ENCODE measurements at regions not wholly inside any gene's neighbourhood (a gene's known extent, or its start where the extent isn't known, plus 50 kb on each side); places are given as distances from the start of the nearest gene placed in this dataset.

- Mint-ChIP-seq H3K4me3 (ENCODE audit: unreplicated experiment) (no peak overlapping the region), H3K27me3 (ENCODE audit: low read depth) (no peaks in the 10 kb centered on the region), H3K36me3 (ENCODE audit: low read depth) (peaks cover 3% of the 10 kb centered on the region), H3K27ac (ENCODE audit: unreplicated experiment) (no peak overlapping the region), H3K4me1 (ENCODE audit: low read depth) (peaks cover 10% of the 10 kb centered on the region), H3K9me3 (ENCODE audit: low read depth) (peaks cover 9% of the 10 kb centered on the region)
- TF ChIP-seq CTCF (IDR thresholded peaks at IDR 0.05): no peak
- DNase-seq (ENCODE audit: low spot score): no peak
Measured at GRCh38 chr1:87933171-87933570, 604.5 kb downstream of the LMO4 start.

- no peak overlapping the region for H3K4me3 Mint-ChIP-seq (ENCODE audit: unreplicated experiment)
- peaks cover 9% of the 10 kb centered on the region for H3K9me3 Mint-ChIP-seq (ENCODE audit: low read depth)
- DNase-seq (ENCODE audit: low spot score): no peak
- no peaks in the 10 kb centered on the region for H3K27me3 Mint-ChIP-seq (ENCODE audit: low read depth)
- peaks cover 3% of the 10 kb centered on the region for H3K36me3 Mint-ChIP-seq (ENCODE audit: low read depth)
- no peak overlapping the region for H3K27ac Mint-ChIP-seq (ENCODE audit: unreplicated experiment)
- no peak for TF ChIP-seq CTCF (IDR thresholded peaks at IDR 0.05)
- H3K4me1 Mint-ChIP-seq (ENCODE audit: low read depth): no peaks in the 10 kb centered on the region
Measured at GRCh38 chr1:87935130-87935529, 606.5 kb downstream of the LMO4 start.

GRCh38 chr1:87937831-87938395, 609.2 kb downstream of the LMO4 start:
- DNase-seq (ENCODE audit: low spot score): no peak
- Mint-ChIP-seq H3K27me3 (ENCODE audit: low read depth) (no peaks in the 10 kb centered on the region), H3K36me3 (ENCODE audit: low read depth) (no peaks in the 10 kb centered on the region), H3K27ac (ENCODE audit: unreplicated experiment) (no peak overlapping the region), H3K9me3 (ENCODE audit: low read depth) (no peaks in the 10 kb centered on the region), H3K4me1 (ENCODE audit: low read depth) (no peaks in the 10 kb centered on the region), H3K4me3 (ENCODE audit: unreplicated experiment) (no peak overlapping the region)
- no peak for TF ChIP-seq CTCF (IDR thresholded peaks at IDR 0.05)

- H3K9me3 Mint-ChIP-seq (ENCODE audit: low read depth): no peaks in the 10 kb centered on the region
- no peaks in the 10 kb centered on the region for H3K36me3 Mint-ChIP-seq (ENCODE audit: low read depth)
- no peaks in the 10 kb centered on the region for H3K27me3 Mint-ChIP-seq (ENCODE audit: low read depth)
- no peak for TF ChIP-seq CTCF (IDR thresholded peaks at IDR 0.05)
- no peak for DNase-seq (ENCODE audit: low spot score)
- no peak overlapping the region for H3K4me3 Mint-ChIP-seq (ENCODE audit: unreplicated experiment)
- no peak overlapping the region for H3K27ac Mint-ChIP-seq (ENCODE audit: unreplicated experiment)
- H3K4me1 Mint-ChIP-seq (ENCODE audit: low read depth): no peaks in the 10 kb centered on the region
Measured at GRCh38 chr1:87938631-87939030, 610.0 kb downstream of the LMO4 start.

GRCh38 chr1:87939444-87939843, 610.8 kb downstream of the LMO4 start:
- TF ChIP-seq CTCF (IDR thresholded peaks at IDR 0.05): no peak
- Mint-ChIP-seq H3K27me3 (ENCODE audit: low read depth) (no peaks in the 10 kb centered on the region), H3K4me1 (ENCODE audit: low read depth) (no peaks in the 10 kb centered on the region), H3K27ac (ENCODE audit: unreplicated experiment) (no peak overlapping the region), H3K36me3 (ENCODE audit: low read depth) (no peaks in the 10 kb centered on the region), H3K9me3 (ENCODE audit: low read depth) (no peaks in the 10 kb centered on the region), H3K4me3 (ENCODE audit: unreplicated experiment) (no peak overlapping the region)
- no peak for DNase-seq (ENCODE audit: low spot score)
